SU-DHL-6 (cell line): ENCODE measurements at regions not wholly inside any gene's neighbourhood (a gene's known extent, or its start where the extent isn't known, plus 50 kb on each side); places are given as distances from the start of the nearest gene placed in this dataset.

Experiments used
- H2AFZ ChIP-seq: fragments of 200-600 bp; sonication (generic); 2 replicates; pipeline ENCODE4 v1.6.1; 2014; ENCODE audit warnings: low read depth, mild to moderate bottlenecking, moderate library complexity, mixed read lengths, antibody characterized with exemption, low read length; ENCODE audit not compliant: severe bottlenecking
- H3F3A ChIP-seq: fragments of 200-600 bp; shearing (Covaris generic); 2 replicates; pipeline ENCODE4 v1.6.0; 2016; ENCODE audit warnings: antibody characterized with exemption, mild to moderate bottlenecking; ENCODE audit not compliant: insufficient read depth
- H3K27ac ChIP-seq: fragments of 200-600 bp; sonication (generic); 2 replicates; pipeline ENCODE4 v1.5.1; 2016; ENCODE audit warnings: low read depth, mild to moderate bottlenecking, low read length, moderate library complexity, mixed read lengths
- H3K27me3 ChIP-seq: fragments of 200-600 bp; sonication (generic), shearing (Covaris generic); 2 replicates; pipeline ENCODE4 v1.6.0; 2014; ENCODE audit warnings: mild to moderate bottlenecking, low read length
- H3K36me3 ChIP-seq: fragments of 200-600 bp; sonication (generic); 2 replicates; pipeline ENCODE4 v1.6.1; 2014; ENCODE audit warnings: mild to moderate bottlenecking, low read length, mixed read lengths
- H3K4me2 ChIP-seq: fragments of 300-600, 200-600 bp; shearing (Covaris generic), sonication (generic); 2 replicates; pipeline ENCODE4 v1.6.0; 2014; ENCODE audit warnings: low read length, low read depth, mild to moderate bottlenecking; ENCODE audit not compliant: poor library complexity, severe bottlenecking
- H3K4me3 ChIP-seq: fragments of 200-600 bp; sonication (generic); 2 replicates; pipeline ENCODE4 v1.5.1; 2014; ENCODE audit warnings: antibody characterized with exemption, low read length, mild to moderate bottlenecking, mixed read lengths; ENCODE audit not compliant: insufficient read depth, poor library complexity, severe bottlenecking
- H3K79me2 ChIP-seq: fragments of 200-600 bp; sonication (generic); 2 replicates; pipeline ENCODE4 v1.6.1; 2014; ENCODE audit warnings: mild to moderate bottlenecking, low read length, moderate library complexity; ENCODE audit not compliant: insufficient read depth
- H3K9ac ChIP-seq: fragments of 200-600 bp; sonication (generic); 2 replicates; pipeline ENCODE4 v1.7.0; 2014; ENCODE audit warnings: mild to moderate bottlenecking, low read length
- H3K9me2 ChIP-seq: fragments of 200-600 bp; sonication (generic); replicated peaks from 2 replicates; pipeline ENCODE4 v1.6.1; 2014; ENCODE audit warnings: low read length; ENCODE audit not compliant: insufficient read depth
- H3K9me3 ChIP-seq: fragments of 200-600 bp; sonication (generic); 2 replicates; pipeline ENCODE4 v1.6.1; 2014; ENCODE audit warnings: low read length, mixed read lengths; ENCODE audit not compliant: insufficient read depth
- H4K20me1 ChIP-seq: fragments of 200-600 bp; sonication (generic); 2 replicates; pipeline ENCODE4 v1.6.1; 2014; ENCODE audit warnings: low read depth, mild to moderate bottlenecking, antibody characterized with exemption, low read length, moderate library complexity, mixed read lengths
- CTCF ChIP-seq: fragments of 200-600 bp; sonication (generic); IDR thresholded peaks from one replicate; pipeline ENCODE4 v1.5.1; 2017; ENCODE audit warnings: antibody characterized with exemption, mild to moderate bottlenecking, low read length, moderate library complexity; ENCODE audit not compliant: insufficient read depth, poor library complexity, severe bottlenecking
- EZH2phosphoT487 ChIP-seq: fragments of 200-600 bp; sonication (generic), shearing (Covaris generic); conservative IDR thresholded peaks from 2 replicates; pipeline ENCODE4 v1.6.1; 2018; ENCODE audit warnings: mild to moderate bottlenecking, antibody characterized with exemption, low read length, moderate library complexity, mixed read lengths

GRCh38 chr9:13688223-13688989 lies 408.9 kb upstream of the MPDZ start:
- Histone ChIP-seq H3K4me2 (no peak overlapping the region), H3F3A (no peaks in the 10 kb centered on the region), H2AFZ (no peak overlapping the region), H3K79me2 (no peaks in the 10 kb centered on the region), H3K27me3 (no peaks in the 10 kb centered on the region), H3K9me3 (no peaks in the 10 kb centered on the region), H3K36me3 (no peaks in the 10 kb centered on the region), H4K20me1 (no peaks in the 10 kb centered on the region), H3K27ac (no peak overlapping the region), H3K9me2 (no peaks in the 10 kb centered on the region), H3K4me3 (no peak overlapping the region), H3K9ac (no peak overlapping the region)
- TF ChIP-seq CTCF (no peak), EZH2phosphoT487 (no peak)

GRCh38 chr9:13684656-13685055 lies 405.2 kb upstream of the MPDZ start:
- no peak for TF ChIP-seq EZH2phosphoT487
- no peak for TF ChIP-seq CTCF
- H3K27me3 ChIP-seq = no peaks in the 10 kb centered on the region
- H4K20me1 ChIP-seq = no peaks in the 10 kb centered on the region
- no peaks in the 10 kb centered on the region for H3K36me3 ChIP-seq
- H3K4me2 ChIP-seq = no peak overlapping the region
- no peaks in the 10 kb centered on the region for H3K9me2 ChIP-seq
- H3F3A ChIP-seq = no peaks in the 10 kb centered on the region
- H3K4me3 ChIP-seq = no peak overlapping the region
- no peaks in the 10 kb centered on the region for H3K9me3 ChIP-seq
- H3K27ac ChIP-seq = no peak overlapping the region
- no peak overlapping the region for H3K9ac ChIP-seq
- H3K79me2 ChIP-seq = no peaks in the 10 kb centered on the region
- H2AFZ ChIP-seq = no peak overlapping the region

DNA sequence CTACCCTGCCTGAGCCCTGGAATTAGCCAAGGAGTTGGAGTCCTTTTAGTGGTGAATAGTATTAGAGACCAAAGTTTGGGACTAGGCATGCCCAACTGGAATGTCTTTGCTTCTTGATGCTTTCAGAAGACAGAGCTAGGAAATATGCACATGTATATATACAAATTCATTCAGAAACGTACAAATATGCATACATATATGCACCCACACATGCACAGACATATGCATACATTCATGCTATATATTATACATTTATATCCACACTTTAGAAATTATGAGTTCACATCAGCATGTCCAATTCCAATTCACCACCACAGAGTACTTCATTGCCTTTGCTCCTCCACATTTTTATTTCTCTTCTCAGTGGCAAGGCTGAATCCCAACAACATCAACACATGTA lies 398.3 kb upstream of the MPDZ start:
- Histone ChIP-seq H3K9ac (no peak overlapping the region), H4K20me1 (no peaks in the 10 kb centered on the region), H3K9me3 (no peaks in the 10 kb centered on the region), H3K9me2 (peaks cover 3% of the 10 kb centered on the region; the same call in 1 of the 2 replicates), H3K4me2 (no peak overlapping the region), H3K4me3 (no peak overlapping the region), H3K36me3 (no peaks in the 10 kb centered on the region), H3K27me3 (no peaks in the 10 kb centered on the region), H3K79me2 (no peaks in the 10 kb centered on the region), H3K27ac (no peak overlapping the region), H3F3A (no peaks in the 10 kb centered on the region), H2AFZ (no peak overlapping the region)
- TF ChIP-seq EZH2phosphoT487 (no peak), CTCF (no peak)
